ENCODE measurements at regions not wholly inside any gene's neighbourhood (a gene's known extent, or its start where the extent isn't known, plus 50 kb on each side); places are given as distances from the start of the nearest gene placed in this dataset.

- Histone ChIP-seq H3K9ac (no peak overlapping the region), H2AFZ (replicated peaks) (no peak overlapping the region), H3K4me2 (no peak overlapping the region), H3K27ac (no peak overlapping the region), H3K36me3 (no peaks in the 10 kb centered on the region), H3K9me3 (ENCODE audit: low read depth) (no peaks in the 10 kb centered on the region), H3K4me3 (no peak overlapping the region), H3K4me1 (no peaks in the 10 kb centered on the region), H3K79me2 (ENCODE audit: low read depth) (no peaks in the 10 kb centered on the region), H4K20me1 (ENCODE audit: low read depth) (no peaks in the 10 kb centered on the region), H3K27me3 (no peaks in the 10 kb centered on the region), H3F3A (ENCODE audit: low read depth) (no peaks in the 10 kb centered on the region)
- H3K4me3 Mint-ChIP-seq: no peak overlapping the region
- peaks cover 4% of the 10 kb centered on the region for H3K4me1 Mint-ChIP-seq
- no peaks in the 10 kb centered on the region for H3K36me3 Mint-ChIP-seq
- TF ChIP-seq EZH2phosphoT487 (IDR thresholded peaks at IDR 0.05): no peak
- no peak for TF ChIP-seq CTCF (IDR thresholded peaks at IDR 0.05)
- no peak for TF ChIP-seq EZH2 (IDR thresholded peaks at IDR 0.05)
- H3K27ac Mint-ChIP-seq: no peak overlapping the region
- H3K27me3 Mint-ChIP-seq (ENCODE audit: insufficient read depth, low read depth): peaks cover 5% of the 10 kb centered on the region
- H3K9me3 Mint-ChIP-seq: peaks cover 3% of the 10 kb centered on the region
- no peak for DNase-seq (ENCODE audit: low spot score)
Observed at GRCh38 chr18:11324956-11325882, 175.8 kb upstream of the PIEZO2 start.

- Histone ChIP-seq H3K36me3 (no peaks in the 10 kb centered on the region), H2AFZ (replicated peaks) (no peak overlapping the region), H3K4me1 (no peaks in the 10 kb centered on the region), H3K4me3 (no peak overlapping the region), H3K27me3 (no peaks in the 10 kb centered on the region), H3F3A (ENCODE audit: low read depth) (no peaks in the 10 kb centered on the region), H3K79me2 (ENCODE audit: low read depth) (no peaks in the 10 kb centered on the region), H3K9me3 (ENCODE audit: low read depth) (no peaks in the 10 kb centered on the region), H4K20me1 (ENCODE audit: low read depth) (no peaks in the 10 kb centered on the region), H3K27ac (no peak overlapping the region), H3K9ac (no peak overlapping the region), H3K4me2 (no peak overlapping the region)
- H3K27ac Mint-ChIP-seq: no peak overlapping the region
- DNase-seq (ENCODE audit: low spot score): no peak
- H3K36me3 Mint-ChIP-seq: no peaks in the 10 kb centered on the region
- H3K27me3 Mint-ChIP-seq (ENCODE audit: insufficient read depth, low read depth): peaks cover 5% of the 10 kb centered on the region
- TF ChIP-seq EZH2phosphoT487 (IDR thresholded peaks at IDR 0.05): no peak
- no peak for TF ChIP-seq CTCF (IDR thresholded peaks at IDR 0.05)
- TF ChIP-seq EZH2 (IDR thresholded peaks at IDR 0.05): no peak
- peaks cover 3% of the 10 kb centered on the region for H3K9me3 Mint-ChIP-seq
- H3K4me3 Mint-ChIP-seq: no peak overlapping the region
- H3K4me1 Mint-ChIP-seq: peaks cover 4% of the 10 kb centered on the region
Observed at GRCh38 chr18:11324510-11324909, 175.1 kb upstream of the PIEZO2 start.

- no peak overlapping the region for H3K4me2 ChIP-seq
- H3K27me3 Mint-ChIP-seq (ENCODE audit: insufficient read depth, low read depth): peaks cover 5% of the 10 kb centered on the region
Observed at GRCh38 chr18:11323359-11323819, 174.0 kb upstream of the PIEZO2 start.

More at GRCh38 chr18:11323359-11323819, 174.0 kb upstream of the PIEZO2 start:
- peak overlapping the region; percentile 33 for H3K27ac Mint-ChIP-seq
- H3K9ac ChIP-seq: no peak overlapping the region
- no peaks in the 10 kb centered on the region for H3K79me2 ChIP-seq (ENCODE audit: low read depth)
- no peaks in the 10 kb centered on the region for H3K9me3 ChIP-seq (ENCODE audit: low read depth)
- no peaks in the 10 kb centered on the region for H4K20me1 ChIP-seq (ENCODE audit: low read depth)
- no peak overlapping the region for H3K4me3 Mint-ChIP-seq
- H3K36me3 Mint-ChIP-seq: no peaks in the 10 kb centered on the region
- H3K36me3 ChIP-seq: no peaks in the 10 kb centered on the region
- H3F3A ChIP-seq (ENCODE audit: low read depth): no peaks in the 10 kb centered on the region
- H3K27me3 ChIP-seq: no peaks in the 10 kb centered on the region
- H3K4me3 ChIP-seq: no peak overlapping the region
- H3K4me1 Mint-ChIP-seq: peaks cover 4% of the 10 kb centered on the region
- no peak for DNase-seq (ENCODE audit: low spot score)
- no peak for TF ChIP-seq CTCF (IDR thresholded peaks at IDR 0.05)
- no peak for TF ChIP-seq EZH2 (IDR thresholded peaks at IDR 0.05)
- H3K4me1 ChIP-seq: no peaks in the 10 kb centered on the region
- no peak overlapping the region for H2AFZ ChIP-seq (replicated peaks)
- no peak overlapping the region for H3K27ac ChIP-seq
- H3K9me3 Mint-ChIP-seq: peaks cover 3% of the 10 kb centered on the region
